ENCODE measurements at regions not wholly inside any gene's neighbourhood (a gene's known extent, or its start where the extent isn't known, plus 50 kb on each side); places are given as distances from the start of the nearest gene placed in this dataset.

DNA sequence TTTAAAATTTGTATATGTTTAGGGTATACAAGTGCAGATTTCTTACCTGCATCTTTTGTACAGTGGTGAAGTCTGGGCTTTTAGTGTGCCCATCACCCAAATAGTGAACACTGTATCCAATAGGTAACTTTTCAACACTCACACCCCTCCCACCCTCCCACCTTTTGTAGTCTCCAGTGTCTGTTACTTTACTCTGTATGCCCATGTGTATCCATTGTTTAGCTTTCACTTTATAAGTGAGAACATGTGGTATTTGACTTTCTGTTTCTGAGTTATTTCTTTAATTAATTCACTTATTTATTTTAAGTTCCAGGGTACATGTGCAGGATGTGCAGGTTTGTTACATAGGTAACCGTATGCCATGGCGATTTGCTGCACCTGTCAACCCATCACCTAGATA is 124.8 kb upstream of the NEO1 start:
- Histone ChIP-seq H3K9me3 (ENCODE audit: insufficient read depth, low read depth, low read length) (no peaks in the 10 kb centered on the region), H3K4me2 (ENCODE audit: low read length) (no peak overlapping the region), H3K4me3 (ENCODE audit: insufficient read depth, low read depth, low read length) (no peak overlapping the region), H3K4me1 (ENCODE audit: insufficient read depth, low read length) (no peaks in the 10 kb centered on the region), H3K27ac (ENCODE audit: low read depth, low read length) (no peak overlapping the region), H3K9ac (ENCODE audit: low read length) (no peak overlapping the region), H3K79me2 (ENCODE audit: insufficient read depth, low read length) (no peaks in the 10 kb centered on the region), H3K27me3 (ENCODE audit: insufficient read depth, low read length) (no peaks in the 10 kb centered on the region), H4K20me1 (ENCODE audit: insufficient read depth, low read length) (no peaks in the 10 kb centered on the region), H3K36me3 (ENCODE audit: insufficient read depth, low read length) (no peaks in the 10 kb centered on the region), H2AFZ (ENCODE audit: low read depth, low read length) (no peak overlapping the region)
- Mint-ChIP-seq H3K27ac (ENCODE audit: unreplicated experiment) (no peak overlapping the region), H3K4me3 (ENCODE audit: unreplicated experiment) (no peak overlapping the region), H3K27me3 (ENCODE audit: low read depth, unreplicated experiment) (peaks cover 3% of the 10 kb centered on the region), H3K36me3 (ENCODE audit: low read depth, unreplicated experiment) (no peaks in the 10 kb centered on the region), H3K9me3 (ENCODE audit: unreplicated experiment) (no peaks in the 10 kb centered on the region), H3K4me1 (ENCODE audit: low read depth, unreplicated experiment) (peaks cover 5% of the 10 kb centered on the region)
- no peak for TF ChIP-seq EZH2 (IDR thresholded peaks at IDR 0.05; ENCODE audit: insufficient read depth, low read length)
- TF ChIP-seq, protein P1, sequence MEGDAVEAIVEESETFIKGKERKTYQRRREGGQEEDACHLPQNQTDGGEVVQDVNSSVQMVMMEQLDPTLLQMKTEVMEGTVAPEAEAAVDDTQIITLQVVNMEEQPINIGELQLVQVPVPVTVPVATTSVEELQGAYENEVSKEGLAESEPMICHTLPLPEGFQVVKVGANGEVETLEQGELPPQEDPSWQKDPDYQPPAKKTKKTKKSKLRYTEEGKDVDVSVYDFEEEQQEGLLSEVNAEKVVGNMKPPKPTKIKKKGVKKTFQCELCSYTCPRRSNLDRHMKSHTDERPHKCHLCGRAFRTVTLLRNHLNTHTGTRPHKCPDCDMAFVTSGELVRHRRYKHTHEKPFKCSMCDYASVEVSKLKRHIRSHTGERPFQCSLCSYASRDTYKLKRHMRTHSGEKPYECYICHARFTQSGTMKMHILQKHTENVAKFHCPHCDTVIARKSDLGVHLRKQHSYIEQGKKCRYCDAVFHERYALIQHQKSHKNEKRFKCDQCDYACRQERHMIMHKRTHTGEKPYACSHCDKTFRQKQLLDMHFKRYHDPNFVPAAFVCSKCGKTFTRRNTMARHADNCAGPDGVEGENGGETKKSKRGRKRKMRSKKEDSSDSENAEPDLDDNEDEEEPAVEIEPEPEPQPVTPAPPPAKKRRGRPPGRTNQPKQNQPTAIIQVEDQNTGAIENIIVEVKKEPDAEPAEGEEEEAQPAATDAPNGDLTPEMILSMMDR (IDR thresholded peaks at IDR 0.05; ENCODE audit: insufficient read depth, low read depth, low read length) = no peak
- no peak for DNase-seq (ENCODE audit: low read depth)
- FAIRE-seq = no peak

DNA sequence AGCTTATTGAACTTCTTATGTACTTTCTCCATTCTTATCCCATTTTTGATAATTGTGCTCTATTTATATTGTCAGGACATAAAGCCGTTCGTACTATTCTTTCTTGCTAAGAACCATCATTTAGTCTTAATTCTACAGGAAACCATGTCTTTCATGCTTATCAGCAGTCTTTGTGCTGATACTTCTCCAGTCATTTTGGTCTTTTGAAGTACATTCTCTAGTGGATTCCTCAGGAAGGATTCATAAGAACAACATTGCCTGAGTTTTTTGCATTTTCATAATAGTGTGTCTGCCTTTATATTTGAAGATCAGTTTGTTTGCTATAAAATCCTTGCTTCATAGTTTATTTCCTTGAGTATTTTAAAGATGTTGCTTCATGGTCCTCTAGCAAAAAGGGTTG is 126.6 kb upstream of the NEO1 start:
- DNase-seq (ENCODE audit: low read depth) = peak; percentile 39
- H3K79me2 ChIP-seq (ENCODE audit: insufficient read depth, low read length) = no peaks in the 10 kb centered on the region
- Mint-ChIP-seq H3K27ac (ENCODE audit: unreplicated experiment) (no peak overlapping the region), H3K27me3 (ENCODE audit: low read depth, unreplicated experiment) (peaks cover 7% of the 10 kb centered on the region), H3K4me1 (ENCODE audit: low read depth, unreplicated experiment) (peaks cover 5% of the 10 kb centered on the region), H3K36me3 (ENCODE audit: low read depth, unreplicated experiment) (no peaks in the 10 kb centered on the region), H3K4me3 (ENCODE audit: unreplicated experiment) (no peak overlapping the region), H3K9me3 (ENCODE audit: unreplicated experiment) (no peaks in the 10 kb centered on the region)
- H3K4me1 ChIP-seq (ENCODE audit: insufficient read depth, low read length) = no peaks in the 10 kb centered on the region
- H3K9ac ChIP-seq (ENCODE audit: low read length) = no peak overlapping the region
- TF ChIP-seq, protein P1 (IDR thresholded peaks at IDR 0.05; ENCODE audit: insufficient read depth, low read depth, low read length) = no peak
- no peak for TF ChIP-seq EZH2 (IDR thresholded peaks at IDR 0.05; ENCODE audit: insufficient read depth, low read length)
- H3K36me3 ChIP-seq (ENCODE audit: insufficient read depth, low read length) = no peaks in the 10 kb centered on the region
- no peak overlapping the region for H3K27ac ChIP-seq (ENCODE audit: low read depth, low read length)
- no peak overlapping the region for H3K4me2 ChIP-seq (ENCODE audit: low read length)
- no peaks in the 10 kb centered on the region for H3K27me3 ChIP-seq (ENCODE audit: insufficient read depth, low read length)
- H3K9me3 ChIP-seq (ENCODE audit: insufficient read depth, low read depth, low read length) = no peaks in the 10 kb centered on the region
- H2AFZ ChIP-seq (ENCODE audit: low read depth, low read length) = no peak overlapping the region
- H4K20me1 ChIP-seq (ENCODE audit: insufficient read depth, low read length) = no peaks in the 10 kb centered on the region
- H3K4me3 ChIP-seq (ENCODE audit: insufficient read depth, low read depth, low read length) = no peak overlapping the region
- no peak for FAIRE-seq

DNA sequence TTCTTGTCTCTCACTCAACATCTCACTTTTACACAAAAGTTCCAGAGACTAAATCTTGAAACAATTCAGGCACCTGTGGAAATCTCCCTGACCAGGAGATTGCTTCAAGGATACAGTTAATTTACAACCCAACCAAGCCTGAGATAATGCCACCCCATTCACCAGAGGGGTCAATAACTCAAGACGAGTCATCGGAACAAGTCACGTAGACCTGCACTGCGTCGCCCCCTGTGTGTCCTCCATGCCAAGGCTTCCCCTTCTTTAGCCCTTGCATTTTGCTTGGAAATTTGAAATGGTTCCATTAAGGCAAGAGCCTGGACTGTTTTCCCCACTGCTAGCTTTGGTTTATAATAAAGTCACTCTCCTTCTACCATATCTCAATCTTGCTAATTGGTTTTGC is 129.0 kb upstream of the NEO1 start:
- Histone ChIP-seq H3K27me3 (ENCODE audit: insufficient read depth, low read length) (no peaks in the 10 kb centered on the region), H4K20me1 (ENCODE audit: insufficient read depth, low read length) (no peaks in the 10 kb centered on the region), H3K79me2 (ENCODE audit: insufficient read depth, low read length) (no peaks in the 10 kb centered on the region), H3K4me3 (ENCODE audit: insufficient read depth, low read depth, low read length) (no peak overlapping the region), H3K27ac (ENCODE audit: low read depth, low read length) (no peak overlapping the region), H3K9me3 (ENCODE audit: insufficient read depth, low read depth, low read length) (no peaks in the 10 kb centered on the region), H3K4me2 (ENCODE audit: low read length) (no peak overlapping the region), H3K36me3 (ENCODE audit: insufficient read depth, low read length) (no peaks in the 10 kb centered on the region), H3K4me1 (ENCODE audit: insufficient read depth, low read length) (no peaks in the 10 kb centered on the region), H2AFZ (ENCODE audit: low read depth, low read length) (no peak overlapping the region), H3K9ac (ENCODE audit: low read length) (no peak overlapping the region)
- peaks cover 6% of the 10 kb centered on the region for H3K27me3 Mint-ChIP-seq (ENCODE audit: low read depth, unreplicated experiment)
- no peak overlapping the region for H3K4me3 Mint-ChIP-seq (ENCODE audit: unreplicated experiment)
- no peak overlapping the region for H3K27ac Mint-ChIP-seq (ENCODE audit: unreplicated experiment)
- no peaks in the 10 kb centered on the region for H3K36me3 Mint-ChIP-seq (ENCODE audit: low read depth, unreplicated experiment)
- H3K9me3 Mint-ChIP-seq (ENCODE audit: unreplicated experiment) = no peaks in the 10 kb centered on the region
- no peak for TF ChIP-seq EZH2 (IDR thresholded peaks at IDR 0.05; ENCODE audit: insufficient read depth, low read length)
- TF ChIP-seq, protein P1 (IDR thresholded peaks at IDR 0.05; ENCODE audit: insufficient read depth, low read depth, low read length) = no peak
- no peak for FAIRE-seq
- peaks cover 11% of the 10 kb centered on the region for H3K4me1 Mint-ChIP-seq (ENCODE audit: low read depth, unreplicated experiment)
- DNase-seq (ENCODE audit: low read depth) = no peak
